ENCODE measurements at regions not wholly inside any gene's neighbourhood (a gene's known extent, or its start where the extent isn't known, plus 50 kb on each side); places are given as distances from the start of the nearest gene placed in this dataset.

DNA sequence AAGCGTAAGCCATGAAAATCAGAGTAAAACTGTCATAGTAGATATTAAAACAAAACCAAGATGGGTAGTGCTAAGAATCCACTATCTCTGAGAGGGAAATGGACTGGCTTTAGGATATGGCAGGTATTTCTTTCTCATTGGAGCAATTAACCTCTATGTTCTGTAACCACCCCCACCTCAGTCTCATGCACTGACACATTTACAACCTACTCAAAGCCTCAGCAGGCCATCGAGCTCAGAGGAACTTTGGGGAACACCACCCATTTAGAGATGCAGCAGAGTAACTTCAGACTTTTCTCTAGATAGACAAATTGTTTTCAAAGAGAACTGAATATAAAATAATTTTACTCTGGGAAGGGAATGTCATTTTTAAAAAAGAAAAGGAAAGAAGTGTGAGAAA lies 615.8 kb upstream of the ZFHX3 start:
- no peak for TF ChIP-seq FOXM1 (IDR thresholded peaks at IDR 0.05; ENCODE audit: low read depth)
- no peak for TF ChIP-seq CTCF (IDR thresholded peaks at IDR 0.05)
- no peak for TF ChIP-seq EP300 (IDR thresholded peaks at IDR 0.05; ENCODE audit: borderline replicate concordance in 1 of 2, low read depth in 1 of 2, low read length in 1 of 2)
- TF ChIP-seq RAD21 (IDR thresholded peaks at IDR 0.05; ENCODE audit: low read length): no peak
- TF ChIP-seq ZBTB33 (IDR thresholded peaks at IDR 0.05; ENCODE audit: borderline replicate concordance, low read depth): no peak
- TF ChIP-seq YY1 (IDR thresholded peaks at IDR 0.05; ENCODE audit: low read depth): no peak

All from SK-N-SH (cell line).